Right lobe of liver (tissue), 4 donors: ENCODE measurements at regions not wholly inside any gene's neighbourhood (a gene's known extent, or its start where the extent isn't known, plus 50 kb on each side); places are given as distances from the start of the nearest gene placed in this dataset.

ENCODE experiments used
- CTCF ChIP-seq, 4 donors: fragments of 200-600 bp in 3 of 4; fragments of 450-650 bp in 1 of 4; IDR thresholded peaks; one replicate each; pipeline versions ENCODE4 v1.5.1 to v1.8.0; 2016 to 2022; ENCODE audit warnings: antibody characterized with exemption in 4 of 4, mild to moderate bottlenecking in 2 of 4
- POLR2A ChIP-seq: fragments of 450-650 bp; IDR thresholded peaks from one replicate; pipeline ENCODE4 v1.6.1; 2017; ENCODE audit warnings: antibody characterized with exemption, mild to moderate bottlenecking
- donor health status: DM: no; HTN: no; CAD: no.
- donor health status: DM: no; HTN: no; CAD: no.
- donor health status: DM: no; HTN: yes; CAD: no.

GRCh38 chr1:186760446-186760845, 68.3 kb upstream of the PLA2G4A start:
- no peak for TF ChIP-seq CTCF (IDR thresholded peaks at IDR 0.05)
- no peak for TF ChIP-seq POLR2A
